Mucosa of descending colon (tissue), 3 donors: ENCODE measurements at regions not wholly inside any gene's neighbourhood (a gene's known extent, or its start where the extent isn't known, plus 50 kb on each side); places are given as distances from the start of the nearest gene placed in this dataset.

Source experiments
- ATAC-seq: fragments of 200-7000 bp; cut with Tn5 transposase; one replicate; pipeline ENCODE4 v1.9.1; 2020; ENCODE audit warnings: mild to moderate bottlenecking, moderate library complexity
- DNase-seq, 3 donors: peaks; one replicate each; pipeline ENCODE4 v3.0.0-alpha.2; 2020
- H3K36me3 ChIP-seq: fragments of 200-600 bp; one replicate; pipeline ENCODE4 v1.8.0; 2021; ENCODE audit warnings: low read depth, mild to moderate bottlenecking
- H3K4me1 ChIP-seq: fragments of 200-600 bp; one replicate; pipeline ENCODE4 v1.8.0; 2021; ENCODE audit warnings: low read depth, mild to moderate bottlenecking
- H3K4me3 ChIP-seq: fragments of 200-600 bp; one replicate; pipeline ENCODE4 v1.8.0; 2021; ENCODE audit warnings: mild to moderate bottlenecking
- H3K9me3 ChIP-seq: fragments of 200-600 bp; one replicate; pipeline ENCODE4 v1.8.0; 2021; ENCODE audit warnings: mild to moderate bottlenecking
- intact Hi-C, 2 donors: fragments of 100-400 bp; cut with DNase I in 1 of 2; cut with micrococcal nuclease in 1 of 2; formaldehyde crosslinking; loops; one replicate each; pipeline versions ENCODE4 v1.11.0 to v1.11.1; 2022; cut with DNase I, micrococcal nuclease
- TF ChIP-seq, protein P1 (sequence below): fragments of 200-600 bp; IDR thresholded peaks from one replicate; pipeline ENCODE4 v1.8.0; 2022; ENCODE audit warnings: antibody characterized with exemption, mild to moderate bottlenecking
- donor health status: DM: no; HTN: no; CAD: no; lungs with moderate emphysema.
- donor health status: DM: no; HTN: no; CAD: no.
- donor health status: DM: no; HTN: yes; CAD: no.

DNA sequence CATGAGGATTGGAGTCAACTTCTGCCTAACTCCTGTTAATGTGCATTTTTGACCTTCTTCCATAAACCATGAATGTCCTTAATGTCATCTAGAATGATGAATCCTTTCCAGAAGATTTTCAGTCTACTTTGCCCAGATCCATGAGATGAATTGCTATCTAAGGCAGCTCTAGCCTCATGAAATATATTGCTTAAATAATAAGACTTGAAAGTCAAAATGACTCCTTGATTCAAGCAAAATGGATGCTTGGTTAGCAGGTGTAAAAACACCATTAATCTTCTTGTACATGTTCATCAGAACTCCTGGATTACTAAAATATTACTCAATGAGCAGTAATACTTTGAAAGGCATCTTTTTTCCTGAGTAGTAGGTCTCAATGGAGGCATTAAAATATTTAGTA lies 238.5 kb upstream of the ZC3H12C start:
- intact Hi-C loops: no loop called here
- H3K36me3 ChIP-seq: no peaks in the 10 kb centered on the region
- no peaks in the 10 kb centered on the region for H3K9me3 ChIP-seq
- DNase-seq (no peak), ATAC-seq (no peak)
- TF ChIP-seq, protein P1, sequence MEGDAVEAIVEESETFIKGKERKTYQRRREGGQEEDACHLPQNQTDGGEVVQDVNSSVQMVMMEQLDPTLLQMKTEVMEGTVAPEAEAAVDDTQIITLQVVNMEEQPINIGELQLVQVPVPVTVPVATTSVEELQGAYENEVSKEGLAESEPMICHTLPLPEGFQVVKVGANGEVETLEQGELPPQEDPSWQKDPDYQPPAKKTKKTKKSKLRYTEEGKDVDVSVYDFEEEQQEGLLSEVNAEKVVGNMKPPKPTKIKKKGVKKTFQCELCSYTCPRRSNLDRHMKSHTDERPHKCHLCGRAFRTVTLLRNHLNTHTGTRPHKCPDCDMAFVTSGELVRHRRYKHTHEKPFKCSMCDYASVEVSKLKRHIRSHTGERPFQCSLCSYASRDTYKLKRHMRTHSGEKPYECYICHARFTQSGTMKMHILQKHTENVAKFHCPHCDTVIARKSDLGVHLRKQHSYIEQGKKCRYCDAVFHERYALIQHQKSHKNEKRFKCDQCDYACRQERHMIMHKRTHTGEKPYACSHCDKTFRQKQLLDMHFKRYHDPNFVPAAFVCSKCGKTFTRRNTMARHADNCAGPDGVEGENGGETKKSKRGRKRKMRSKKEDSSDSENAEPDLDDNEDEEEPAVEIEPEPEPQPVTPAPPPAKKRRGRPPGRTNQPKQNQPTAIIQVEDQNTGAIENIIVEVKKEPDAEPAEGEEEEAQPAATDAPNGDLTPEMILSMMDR: no peak
- H3K4me1 ChIP-seq: no peaks in the 10 kb centered on the region
- H3K4me3 ChIP-seq: no peak overlapping the region

DNA sequence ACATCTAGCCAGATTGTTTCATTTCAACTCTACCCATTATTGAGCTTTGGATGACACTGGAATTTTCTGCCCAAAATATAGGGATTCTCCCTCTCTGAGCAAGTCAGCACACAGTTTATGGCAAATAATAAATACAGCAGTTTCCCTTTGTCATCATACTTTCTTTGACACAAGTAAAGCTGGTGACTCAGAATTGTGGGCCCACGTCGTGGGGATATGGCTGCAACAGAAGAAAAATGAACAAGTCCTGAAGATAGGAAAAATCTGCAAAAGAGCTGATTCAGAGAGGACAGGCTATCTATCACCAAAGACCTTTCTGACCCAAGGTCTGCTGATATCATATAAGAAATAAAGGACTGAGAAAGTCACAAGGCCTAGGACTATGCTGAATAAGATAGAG lies 236.3 kb upstream of the ZC3H12C start:
- DNase-seq: no peak
- Histone ChIP-seq H3K9me3 (no peaks in the 10 kb centered on the region), H3K4me3 (no peak overlapping the region), H3K36me3 (no peaks in the 10 kb centered on the region), H3K4me1 (no peaks in the 10 kb centered on the region)
- no peak for ATAC-seq
- intact Hi-C loops: no loop called here
- TF ChIP-seq, protein P1: no peak

DNA sequence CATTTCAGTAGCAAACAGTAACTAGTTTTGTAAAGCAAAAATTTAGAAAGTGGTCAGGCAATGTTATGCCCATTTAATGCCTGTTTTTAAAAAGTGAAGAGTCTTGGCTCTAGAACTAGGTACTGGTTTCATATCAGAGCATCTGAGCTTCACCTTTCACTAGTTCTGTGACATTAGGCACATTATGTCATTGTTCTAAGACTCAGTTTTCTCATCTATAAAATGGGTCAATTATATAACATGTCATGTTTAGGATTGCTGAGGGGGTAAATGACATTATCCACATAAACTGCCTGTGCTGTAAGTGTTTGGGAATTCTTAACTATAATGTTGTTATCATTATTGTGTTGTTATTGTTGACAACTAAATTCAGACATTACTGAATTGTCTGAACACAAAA lies 235.6 kb upstream of the ZC3H12C start:
- H3K4me3 ChIP-seq: no peak overlapping the region
- TF ChIP-seq, protein P1: no peak
- no peaks in the 10 kb centered on the region for H3K4me1 ChIP-seq
- intact Hi-C loops: no loop called here
- DNase-seq: no peak
- ATAC-seq: no peak
- no peaks in the 10 kb centered on the region for H3K9me3 ChIP-seq
- no peaks in the 10 kb centered on the region for H3K36me3 ChIP-seq

DNA sequence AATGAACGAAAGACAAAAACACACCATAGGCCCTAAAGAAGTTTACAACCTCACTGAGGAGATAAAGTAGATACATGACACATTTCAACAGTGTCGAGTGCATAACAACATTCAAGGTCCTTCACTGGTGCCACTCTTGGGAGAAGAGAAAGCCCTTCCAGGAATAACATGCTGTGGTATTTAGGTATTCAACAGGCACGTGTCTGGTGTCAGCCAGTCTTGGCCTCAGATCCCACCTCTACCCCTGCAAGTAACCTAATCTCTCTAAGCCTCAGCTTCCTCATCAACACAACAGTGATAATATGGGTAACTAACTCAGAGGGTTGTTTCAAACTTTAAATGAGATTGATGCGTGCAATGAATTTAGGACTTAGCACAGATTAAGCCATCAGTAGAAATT lies 235.0 kb upstream of the ZC3H12C start:
- no peak for ATAC-seq
- no peak for DNase-seq
- H3K4me1 ChIP-seq: no peaks in the 10 kb centered on the region
- intact Hi-C loops: no loop called here
- no peak overlapping the region for H3K4me3 ChIP-seq
- H3K9me3 ChIP-seq: no peaks in the 10 kb centered on the region
- H3K36me3 ChIP-seq: no peaks in the 10 kb centered on the region
- TF ChIP-seq, protein P1: no peak

DNA sequence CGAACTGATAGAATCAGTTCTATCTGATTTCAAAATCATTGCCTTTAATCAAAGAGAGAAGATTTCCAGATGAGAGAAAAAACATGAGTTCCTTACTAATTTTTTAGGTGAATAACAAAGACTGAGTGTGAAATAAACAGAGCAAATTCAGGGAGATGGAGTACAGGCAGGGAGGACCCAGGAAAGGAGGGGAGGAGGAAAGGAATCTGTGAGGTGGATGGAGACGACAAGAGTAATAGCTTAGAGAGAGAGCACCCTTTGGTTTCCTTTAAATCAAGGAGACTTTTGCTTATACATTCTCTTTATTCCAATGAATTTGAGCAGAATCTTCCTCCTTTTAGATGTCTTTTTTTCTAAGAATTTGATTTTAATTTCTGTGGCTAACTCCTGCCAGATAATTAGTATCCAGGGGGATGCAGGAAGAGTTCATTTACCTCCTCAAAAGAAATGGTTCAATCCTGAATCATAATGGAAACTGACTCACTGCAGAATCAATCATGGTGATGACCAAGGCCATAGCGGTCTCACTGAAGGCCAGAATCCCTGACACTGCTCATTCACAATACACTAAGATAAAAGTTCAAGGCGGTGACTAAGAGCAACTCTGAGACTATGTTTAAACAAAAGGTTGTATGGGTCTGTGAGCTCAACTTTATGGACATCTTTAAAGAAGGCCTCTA lies 234.0 kb upstream of the ZC3H12C start:
- DNase-seq (no peak), ATAC-seq (no peak)
- Histone ChIP-seq H3K4me3 (no peak overlapping the region), H3K9me3 (no peaks in the 10 kb centered on the region), H3K4me1 (no peaks in the 10 kb centered on the region), H3K36me3 (no peaks in the 10 kb centered on the region)
- intact Hi-C loops: no loop called here
- TF ChIP-seq, protein P1: no peak

DNA sequence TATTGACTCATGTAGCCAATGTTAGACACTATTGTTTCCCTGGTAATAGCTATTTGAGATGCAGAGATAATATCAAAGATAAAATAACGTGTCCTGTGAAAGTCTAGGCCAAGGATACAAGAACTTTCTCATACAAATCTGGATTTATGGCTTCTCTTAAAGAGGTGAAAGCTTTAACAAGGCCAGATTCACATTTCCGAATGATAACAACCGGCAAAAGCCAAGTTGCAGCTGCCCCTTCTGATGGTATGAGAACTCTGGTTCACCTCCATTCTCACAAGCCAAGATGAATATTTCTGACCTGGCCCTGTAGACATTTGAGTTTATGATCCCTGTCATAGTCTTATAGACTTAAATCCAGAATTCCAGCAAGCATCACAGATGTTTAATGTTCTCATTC lies 230.4 kb upstream of the ZC3H12C start:
- DNase-seq: no peak
- H3K36me3 ChIP-seq: no peaks in the 10 kb centered on the region
- intact Hi-C loops: no loop called here
- H3K4me1 ChIP-seq: no peaks in the 10 kb centered on the region
- H3K4me3 ChIP-seq: no peak overlapping the region
- no peaks in the 10 kb centered on the region for H3K9me3 ChIP-seq
- ATAC-seq: no peak
- TF ChIP-seq, protein P1: no peak
